PC-3 (cell line): ENCODE measurements at regions not wholly inside any gene's neighbourhood (a gene's known extent, or its start where the extent isn't known, plus 50 kb on each side); places are given as distances from the start of the nearest gene placed in this dataset.

Source experiments
- ATAC-seq: fragments of 200-7000 bp; cut with Tn5 transposase; 2 replicates; pipeline ENCODE4 v1.9.1; 2020; ENCODE audit warnings: mild to moderate bottlenecking, moderate library complexity
- BruUV-seq: library from RNA; stranded (reverse); fragments of 400-500 nt; replicated peaks from 2 replicates; lab custom pipeline; 2021; lab: Mats Ljungman, UMichigan
- CTCF ChIA-PET: fragments of 300-600 bp; sonication (Branson Sonifier 250); formaldehyde crosslinking; loops from one replicate; lab custom pipeline; 2022; ENCODE audit warnings: antibody characterized with exemption; lab: Charles Lee
- POLR2A ChIA-PET: fragments of 300-600 bp; sonication (Branson Sonifier 250); formaldehyde crosslinking; loops from one replicate; lab custom pipeline; 2022; ENCODE audit warnings: antibody characterized with exemption; ENCODE audit not compliant: unreplicated experiment; lab: Charles Lee
- DNase-seq: peaks from one replicate; pipeline ENCODE4 v3.0.0-alpha.2; 2015
- H2AFZ ChIP-seq: fragments of 300-600 bp; sonication (generic); 2 replicates; pipeline ENCODE4 v1.6.0; 2016; ENCODE audit warnings: antibody characterized with exemption, low read length
- H3F3A ChIP-seq: fragments of 300-600 bp; sonication (generic); one replicate; pipeline ENCODE4 v1.6.0; 2017; ENCODE audit warnings: antibody characterized with exemption, low read length, control low read depth, mild to moderate bottlenecking; ENCODE audit not compliant: unreplicated experiment
- H3K27ac ChIP-seq: fragments of 300-600 bp; sonication (generic); 2 replicates; pipeline ENCODE4 v1.5.1; 2016; ENCODE audit warnings: mild to moderate bottlenecking, low read length
- H3K27me3 ChIP-seq: fragments of 300-600 bp; sonication (generic); 2 replicates; pipeline ENCODE4 v1.6.1; 2016; ENCODE audit warnings: low read length, mixed read lengths
- H3K36me3 ChIP-seq: fragments of 300-600 bp; sonication (generic); 2 replicates; pipeline ENCODE4 v1.6.1; 2016; ENCODE audit warnings: low read depth, mixed run types, low read length, mixed read lengths
- H3K4me1 ChIP-seq: fragments of 300-600 bp; sonication (generic); 2 replicates; pipeline ENCODE4 v1.5.1; 2016; ENCODE audit warnings: low read length; ENCODE audit not compliant: insufficient read depth
- H3K4me2 ChIP-seq: fragments of 300-600 bp; sonication (generic); 2 replicates; pipeline ENCODE4 v1.6.0; 2016; ENCODE audit warnings: low read length
- H3K4me3 ChIP-seq: fragments of 300-600 bp; sonication (generic); 2 replicates; pipeline ENCODE4 v1.5.1; 2016; ENCODE audit warnings: mild to moderate bottlenecking, low read length, mixed read lengths
- H3K79me2 ChIP-seq: fragments of 300-600 bp; sonication (generic); 2 replicates; pipeline ENCODE4 v1.6.1; 2017; ENCODE audit warnings: low read length, mixed read lengths
- H3K9ac ChIP-seq: fragments of 300-600 bp; sonication (generic); 2 replicates; pipeline ENCODE4 v1.6.0; 2016; ENCODE audit warnings: mild to moderate bottlenecking, low read length
- H3K9me2 ChIP-seq: fragments of 300-600 bp; sonication (generic); replicated peaks from 2 replicates; pipeline ENCODE4 v1.6.1; 2016; ENCODE audit warnings: mixed run types, low read length, mixed read lengths
- H3K9me3 ChIP-seq: fragments of 300-600 bp; sonication (generic); 2 replicates; pipeline ENCODE4 v1.6.1; 2016; ENCODE audit warnings: low read length, mixed read lengths
- H4K20me1 ChIP-seq: fragments of 300-600 bp; sonication (generic); 2 replicates; pipeline ENCODE4 v1.6.1; 2016; ENCODE audit warnings: low read length, mixed read lengths
- EZH2 ChIP-seq: fragments of 300-600 bp; sonication (generic); IDR thresholded peaks from one replicate; pipeline ENCODE4 v1.6.1; 2017; ENCODE audit warnings: antibody characterized with exemption, mild to moderate bottlenecking, low read length; ENCODE audit not compliant: unreplicated experiment
- EZH2phosphoT487 ChIP-seq: fragments of 300-600 bp; sonication (generic); IDR thresholded peaks from 2 replicates; pipeline ENCODE4 v1.6.1; 2018; ENCODE audit warnings: mild to moderate bottlenecking, antibody characterized with exemption, low read length, borderline replicate concordance
- intact Hi-C: fragments of 100-400 bp; cut with micrococcal nuclease; formaldehyde crosslinking; loops from 2 replicates; pipeline ENCODE4 v1.9.0; 2023
- TF ChIP-seq, protein P1 (sequence below): fragments of 300-600 bp; sonication (generic); conservative IDR thresholded peaks from 2 replicates; pipeline ENCODE4 v1.5.1; 2017; ENCODE audit warnings: antibody characterized with exemption, low read depth, mild to moderate bottlenecking, low read length

DNA sequence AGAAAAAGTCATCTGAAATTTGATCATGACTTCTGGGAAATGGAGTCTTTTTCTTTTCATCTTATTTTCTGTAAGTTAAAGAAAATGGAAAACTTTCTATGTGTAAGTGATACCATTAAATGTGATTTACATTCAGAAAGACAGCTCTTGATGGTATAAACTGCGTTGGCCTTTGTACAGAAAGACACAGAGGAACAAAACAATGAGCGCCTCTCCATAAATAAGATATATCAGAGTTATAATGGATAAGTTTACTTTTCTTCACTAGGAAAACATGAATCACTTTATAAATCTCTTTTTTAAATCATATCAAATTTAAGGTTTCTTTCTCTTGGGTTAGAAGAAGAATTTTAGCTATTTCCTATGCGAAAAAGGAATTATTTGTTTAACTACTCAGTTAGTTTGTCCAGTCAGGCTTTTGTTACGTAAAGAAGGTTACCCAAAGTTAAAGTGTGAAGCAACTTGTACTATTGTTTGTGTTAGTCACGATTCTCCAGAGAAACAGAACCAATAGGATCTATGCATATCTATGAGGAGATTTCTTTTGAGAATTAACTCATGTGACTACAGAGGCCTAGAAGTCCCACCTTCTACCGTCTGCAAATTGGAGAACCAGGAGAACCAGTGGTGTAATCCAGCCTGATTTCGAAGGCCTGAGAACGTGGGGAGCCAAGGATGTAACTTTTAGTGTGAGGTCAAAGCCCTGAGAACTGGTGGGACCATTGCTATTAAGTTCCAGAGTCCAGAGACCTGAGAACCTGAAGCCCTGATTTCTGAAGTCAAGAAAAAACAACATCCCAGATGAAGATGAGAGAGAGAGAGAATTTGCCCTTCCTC lies 295.4 kb upstream of the KCNJ16 start:
- no peak for TF ChIP-seq EZH2
- TF ChIP-seq EZH2phosphoT487 = no peak
- TF ChIP-seq, protein P1, sequence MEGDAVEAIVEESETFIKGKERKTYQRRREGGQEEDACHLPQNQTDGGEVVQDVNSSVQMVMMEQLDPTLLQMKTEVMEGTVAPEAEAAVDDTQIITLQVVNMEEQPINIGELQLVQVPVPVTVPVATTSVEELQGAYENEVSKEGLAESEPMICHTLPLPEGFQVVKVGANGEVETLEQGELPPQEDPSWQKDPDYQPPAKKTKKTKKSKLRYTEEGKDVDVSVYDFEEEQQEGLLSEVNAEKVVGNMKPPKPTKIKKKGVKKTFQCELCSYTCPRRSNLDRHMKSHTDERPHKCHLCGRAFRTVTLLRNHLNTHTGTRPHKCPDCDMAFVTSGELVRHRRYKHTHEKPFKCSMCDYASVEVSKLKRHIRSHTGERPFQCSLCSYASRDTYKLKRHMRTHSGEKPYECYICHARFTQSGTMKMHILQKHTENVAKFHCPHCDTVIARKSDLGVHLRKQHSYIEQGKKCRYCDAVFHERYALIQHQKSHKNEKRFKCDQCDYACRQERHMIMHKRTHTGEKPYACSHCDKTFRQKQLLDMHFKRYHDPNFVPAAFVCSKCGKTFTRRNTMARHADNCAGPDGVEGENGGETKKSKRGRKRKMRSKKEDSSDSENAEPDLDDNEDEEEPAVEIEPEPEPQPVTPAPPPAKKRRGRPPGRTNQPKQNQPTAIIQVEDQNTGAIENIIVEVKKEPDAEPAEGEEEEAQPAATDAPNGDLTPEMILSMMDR = no peak
- ATAC-seq (peak; percentile 79), DNase-seq (peak; percentile 91)
- intact Hi-C loops = loop anchor here (1.0 to 10.0 kb wide), 8 partner anchors 17 to 845 kb away; no protein-coding TSS in a partner anchor
- peak overlapping the region; percentile 20; the same call in 1 of the 2 replicates for H3K9ac ChIP-seq
- ChIA-PET POLR2A (no interaction called here), CTCF (interaction anchor here (0.6 to 0.8 kb wide), 4 partner anchors 14 to 393 kb away, joined by 3 to 4 read pairs (median 4); no protein-coding TSS in a partner anchor)
- peak overlapping the region; percentile 23 for H2AFZ ChIP-seq
- H3K4me3 ChIP-seq = no peak overlapping the region
- H3F3A ChIP-seq = peaks cover 8% of the 10 kb centered on the region
- BruUV-seq = TSS peak; percentile 82
- no peaks in the 10 kb centered on the region for H3K9me2 ChIP-seq
- peak overlapping the region; percentile 45 for H3K4me2 ChIP-seq
- H4K20me1 ChIP-seq = no peaks in the 10 kb centered on the region
- H3K4me1 ChIP-seq = peaks cover 37% of the 10 kb centered on the region
- no peaks in the 10 kb centered on the region for H3K9me3 ChIP-seq
- H3K27me3 ChIP-seq = no peaks in the 10 kb centered on the region
- no peaks in the 10 kb centered on the region for H3K79me2 ChIP-seq
- no peaks in the 10 kb centered on the region for H3K36me3 ChIP-seq
- peak overlapping the region; percentile 82 for H3K27ac ChIP-seq

DNA sequence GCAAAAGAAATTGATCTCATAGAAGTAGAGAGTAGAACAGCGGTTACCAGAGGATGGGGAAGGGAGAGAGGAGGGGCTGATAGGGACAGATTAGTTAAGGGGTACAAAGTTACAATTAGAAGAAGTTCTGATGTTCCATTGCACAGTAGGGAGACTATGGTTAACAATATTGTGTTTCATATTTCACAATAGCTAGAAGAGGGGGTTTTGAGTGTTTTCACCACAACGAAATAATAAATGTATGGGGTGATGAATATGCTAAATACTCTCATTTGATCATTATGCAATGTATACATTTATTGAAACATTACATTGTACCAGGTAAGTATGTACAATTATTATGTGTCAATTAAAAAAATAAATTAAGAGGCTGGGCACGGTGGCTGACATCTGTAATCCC lies 291.2 kb upstream of the KCNJ16 start:
- Histone ChIP-seq H3K4me1 (peaks cover 15% of the 10 kb centered on the region), H3K9ac (no peak overlapping the region), H4K20me1 (no peaks in the 10 kb centered on the region), H2AFZ (no peak overlapping the region), H3K36me3 (no peaks in the 10 kb centered on the region), H3K4me3 (no peak overlapping the region), H3K27me3 (no peaks in the 10 kb centered on the region), H3F3A (peaks cover 8% of the 10 kb centered on the region), H3K79me2 (no peaks in the 10 kb centered on the region), H3K27ac (no peak overlapping the region), H3K9me2 (no peaks in the 10 kb centered on the region), H3K9me3 (no peaks in the 10 kb centered on the region), H3K4me2 (no peak overlapping the region)
- no peak for ATAC-seq
- BruUV-seq = no TSS peak
- intact Hi-C loops = no loop called here
- ChIA-PET CTCF (no interaction called here), POLR2A (no interaction called here)
- TF ChIP-seq EZH2 = no peak
- TF ChIP-seq, protein P1 = no peak
- no peak for TF ChIP-seq EZH2phosphoT487
- no peak for DNase-seq

DNA sequence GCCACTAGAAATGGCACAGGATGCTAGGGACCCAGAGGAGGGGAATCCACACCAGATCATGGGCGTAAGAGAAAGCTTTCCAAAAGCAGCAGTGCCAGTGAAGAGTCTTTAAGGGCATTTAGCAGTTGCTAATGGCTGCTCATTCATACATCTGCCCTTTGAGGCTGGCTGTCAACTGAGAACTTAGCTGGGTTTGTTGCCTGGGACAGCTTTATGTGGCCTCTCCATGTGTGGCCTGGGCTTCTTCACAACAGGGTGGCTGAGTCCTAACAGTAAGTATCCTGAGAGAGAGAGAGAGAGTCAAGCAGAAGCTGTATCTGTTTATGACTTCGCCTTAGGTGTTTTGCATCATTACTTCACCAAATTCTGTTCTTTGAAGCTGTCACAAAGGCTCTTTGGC lies 286.1 kb upstream of the KCNJ16 start:
- Histone ChIP-seq H3K9me2 (no peaks in the 10 kb centered on the region), H3K27ac (no peak overlapping the region), H3K9ac (no peak overlapping the region), H3K4me1 (no peaks in the 10 kb centered on the region), H3K27me3 (no peaks in the 10 kb centered on the region), H2AFZ (no peak overlapping the region), H3K4me3 (no peak overlapping the region), H3K79me2 (no peaks in the 10 kb centered on the region), H4K20me1 (no peaks in the 10 kb centered on the region), H3K9me3 (no peaks in the 10 kb centered on the region), H3K4me2 (no peak overlapping the region), H3F3A (no peaks in the 10 kb centered on the region), H3K36me3 (no peaks in the 10 kb centered on the region)
- POLR2A ChIA-PET = no interaction called here
- CTCF ChIA-PET = no interaction called here
- intact Hi-C loops = no loop called here
- BruUV-seq = no TSS peak
- no peak for TF ChIP-seq EZH2phosphoT487
- no peak for TF ChIP-seq EZH2
- TF ChIP-seq, protein P1 = no peak
- ATAC-seq (no peak), DNase-seq (no peak)
